NCI-H2196 treated with DMSO at 0.1 percent for 48 hours (cell line): ENCODE measurements at regions not wholly inside any gene's neighbourhood (a gene's known extent, or its start where the extent isn't known, plus 50 kb on each side); places are given as distances from the start of the nearest gene placed in this dataset.
"Not testable (repeated sequence)": the region's sequence is repeated elsewhere in the genome, so short reads cannot be mapped to it uniquely, and the experiment has no call there.

Source experiments
- DNase-seq: peaks from one replicate; lab custom pipeline; 2025; ENCODE audit not compliant: unreplicated experiment; lab: John Stamatoyannopoulos, UW

- no peak for DNase-seq
Observed at GRCh38 chr10:118944959-118945633, 84.4 kb upstream of the NANOS1 start.

DNA sequence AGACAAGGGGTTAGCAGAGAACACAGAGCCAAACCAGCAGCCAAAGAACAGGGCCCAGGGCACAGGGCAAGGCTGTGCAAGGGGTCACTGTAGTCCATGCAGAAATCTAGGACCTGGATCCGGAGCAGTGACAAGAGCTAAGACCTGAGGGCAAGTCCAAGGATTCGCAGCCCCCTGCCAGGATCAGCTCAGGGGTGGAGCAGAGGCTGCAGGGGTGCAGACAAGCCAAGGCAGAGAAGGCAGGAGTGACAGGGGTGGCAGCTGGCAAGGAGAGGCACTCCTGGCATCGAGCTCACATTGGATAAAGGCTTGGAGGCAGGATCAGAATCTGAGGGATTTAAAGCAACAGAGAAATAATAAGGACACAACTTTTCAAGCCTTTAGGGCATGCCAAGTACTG lies 80.7 kb upstream of the NANOS1 start:
- DNase-seq: no peak

DNA sequence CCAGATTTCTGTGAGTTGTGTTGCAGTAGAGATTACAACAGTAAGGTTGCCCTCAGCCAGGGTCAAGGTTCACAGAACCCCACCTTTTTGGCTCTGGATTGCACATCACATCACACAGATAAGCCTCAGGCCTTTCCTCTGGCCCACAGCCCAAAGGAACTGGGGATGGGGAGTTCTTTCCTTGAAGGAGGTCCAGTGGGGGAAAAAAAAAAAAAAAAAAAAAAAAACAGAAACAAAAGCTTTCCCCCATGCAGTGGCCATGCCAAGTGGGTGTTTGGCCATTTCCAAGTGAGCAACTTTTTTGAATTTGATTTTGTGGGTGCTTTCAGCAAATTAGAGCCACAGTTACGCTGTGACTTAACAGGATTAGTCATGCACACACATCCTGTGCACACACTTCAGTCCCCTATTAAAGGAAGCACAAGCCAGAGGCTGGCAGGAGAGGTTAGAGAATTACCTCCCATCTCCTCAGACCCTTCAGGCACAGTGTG lies 79.3 kb upstream of the NANOS1 start:
- no peak for DNase-seq

DNA sequence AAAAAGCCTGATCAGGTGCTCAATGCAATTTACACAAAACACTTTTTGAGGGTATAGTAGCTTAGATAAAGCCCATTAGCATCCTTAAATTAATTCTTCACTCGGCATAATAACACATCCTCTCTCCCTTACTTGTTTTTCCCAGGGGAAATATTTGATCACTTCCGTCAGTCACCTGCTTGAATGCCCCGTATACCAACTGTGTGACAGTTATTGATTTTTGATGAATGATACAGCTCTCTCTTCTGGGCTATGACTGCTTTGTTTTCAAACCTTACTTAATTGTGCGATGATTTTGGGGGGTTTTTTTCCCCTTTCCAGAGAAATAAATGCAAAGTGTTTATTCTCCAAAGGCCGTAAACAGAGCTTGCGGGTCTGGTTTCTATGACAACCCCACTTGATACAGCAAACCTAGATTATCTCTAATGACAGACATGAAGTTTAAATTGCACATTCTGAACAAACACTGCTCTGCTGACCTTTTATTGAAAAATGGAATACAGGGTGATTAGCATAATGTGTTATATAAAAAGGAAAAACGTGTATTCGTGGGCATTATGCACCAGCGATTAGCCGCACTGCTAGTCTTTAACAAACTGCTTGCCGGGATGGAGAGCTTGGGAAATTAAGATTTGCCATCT lies 78.4 kb upstream of the NANOS1 start:
- no peak for DNase-seq

DNA sequence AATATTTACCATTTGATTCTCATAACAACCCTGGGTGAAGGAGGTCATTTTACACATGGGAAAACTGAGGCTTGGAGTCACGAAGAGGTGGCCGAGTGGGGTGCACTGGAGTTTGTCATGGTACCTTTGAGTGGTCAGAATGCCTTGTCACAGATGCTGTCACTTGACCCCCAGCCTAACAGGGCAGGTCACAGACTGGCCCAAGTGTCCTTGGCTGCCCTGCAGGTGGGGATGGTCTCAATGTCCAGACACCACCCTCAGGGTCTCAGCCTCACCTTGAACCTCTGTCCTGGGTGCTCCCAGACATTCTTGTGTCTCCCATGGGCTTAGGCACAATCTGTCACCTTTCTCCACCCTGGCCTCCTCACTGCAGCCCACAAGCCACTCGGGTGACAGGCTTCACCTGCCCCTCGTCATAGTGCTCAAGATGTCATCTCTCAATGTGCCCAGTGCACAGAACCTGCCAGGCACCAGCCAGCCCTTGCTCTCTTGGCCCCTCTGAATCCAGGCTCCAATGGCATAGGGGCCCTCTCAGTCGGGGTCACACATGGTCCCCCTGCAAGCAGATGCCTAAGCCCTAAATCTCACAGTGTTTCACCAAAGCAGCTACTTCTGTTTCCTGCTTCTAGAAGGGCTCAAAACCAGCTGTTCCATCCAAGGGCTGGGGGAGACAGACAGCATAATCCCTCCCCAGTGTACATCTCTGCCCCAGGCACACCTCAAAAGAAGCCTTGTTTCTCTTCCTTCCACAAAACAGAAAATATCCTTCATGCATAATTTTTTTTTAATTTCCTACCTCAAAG lies 76.8 kb upstream of the NANOS1 start:
- DNase-seq: no peak

DNA sequence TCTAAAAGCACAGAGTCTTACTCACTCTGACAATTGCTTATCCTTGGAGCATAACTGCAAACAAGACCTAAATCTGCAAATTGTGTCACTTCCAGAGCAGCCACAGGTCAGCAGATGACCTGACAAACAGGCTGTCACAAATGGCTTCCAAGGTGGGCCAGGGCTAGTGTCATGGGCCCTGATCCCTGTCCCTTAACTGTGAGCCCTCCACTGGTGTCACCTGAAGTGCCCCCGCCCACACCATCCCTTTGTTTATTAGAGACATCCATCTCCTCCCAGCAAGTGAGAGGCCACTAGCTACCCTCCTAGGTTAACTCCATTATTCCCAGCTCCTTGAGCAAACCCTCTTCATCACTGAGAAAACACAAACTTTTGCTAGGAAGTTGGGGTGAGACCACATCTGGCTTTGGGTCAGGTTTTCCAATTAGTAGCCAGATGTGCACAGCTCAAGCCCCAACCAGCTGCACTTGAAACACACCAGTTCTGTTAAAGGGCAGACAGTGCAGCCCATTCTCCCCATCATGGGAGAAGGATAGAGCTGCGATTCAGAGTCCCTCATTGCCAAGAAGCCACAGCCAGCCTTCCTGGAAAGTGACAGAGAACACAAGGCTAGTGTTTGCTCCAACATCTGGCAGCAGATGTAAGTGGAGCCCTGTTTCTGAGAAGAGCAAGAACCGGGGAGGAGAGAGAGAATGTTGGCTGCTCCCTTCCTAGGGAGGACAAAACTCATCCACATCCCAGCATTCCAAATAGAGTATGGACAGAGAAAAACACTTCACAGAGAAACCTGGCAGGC lies 75.7 kb upstream of the NANOS1 start:
- DNase-seq: no peak

DNA sequence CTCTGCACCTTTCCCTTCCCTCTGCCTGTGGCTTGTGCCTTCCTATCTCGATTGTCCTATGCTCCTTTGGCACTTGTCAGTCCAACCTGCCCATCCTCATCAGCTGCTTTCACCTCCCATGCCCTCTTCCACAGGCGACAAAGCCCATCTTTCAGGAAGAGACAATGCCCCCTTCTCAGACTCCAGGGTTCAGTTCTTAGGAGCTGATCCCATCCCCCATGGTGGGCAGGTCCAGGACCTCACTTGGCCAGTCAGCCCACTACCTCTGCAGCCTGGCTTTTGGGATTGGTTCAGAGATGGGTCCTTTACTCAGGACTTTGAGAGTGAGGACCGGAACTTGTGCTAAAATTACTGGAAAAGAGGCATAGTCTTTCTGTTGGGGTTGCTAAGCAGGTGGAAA lies 74.0 kb upstream of the NANOS1 start:
- no peak for DNase-seq

DNA sequence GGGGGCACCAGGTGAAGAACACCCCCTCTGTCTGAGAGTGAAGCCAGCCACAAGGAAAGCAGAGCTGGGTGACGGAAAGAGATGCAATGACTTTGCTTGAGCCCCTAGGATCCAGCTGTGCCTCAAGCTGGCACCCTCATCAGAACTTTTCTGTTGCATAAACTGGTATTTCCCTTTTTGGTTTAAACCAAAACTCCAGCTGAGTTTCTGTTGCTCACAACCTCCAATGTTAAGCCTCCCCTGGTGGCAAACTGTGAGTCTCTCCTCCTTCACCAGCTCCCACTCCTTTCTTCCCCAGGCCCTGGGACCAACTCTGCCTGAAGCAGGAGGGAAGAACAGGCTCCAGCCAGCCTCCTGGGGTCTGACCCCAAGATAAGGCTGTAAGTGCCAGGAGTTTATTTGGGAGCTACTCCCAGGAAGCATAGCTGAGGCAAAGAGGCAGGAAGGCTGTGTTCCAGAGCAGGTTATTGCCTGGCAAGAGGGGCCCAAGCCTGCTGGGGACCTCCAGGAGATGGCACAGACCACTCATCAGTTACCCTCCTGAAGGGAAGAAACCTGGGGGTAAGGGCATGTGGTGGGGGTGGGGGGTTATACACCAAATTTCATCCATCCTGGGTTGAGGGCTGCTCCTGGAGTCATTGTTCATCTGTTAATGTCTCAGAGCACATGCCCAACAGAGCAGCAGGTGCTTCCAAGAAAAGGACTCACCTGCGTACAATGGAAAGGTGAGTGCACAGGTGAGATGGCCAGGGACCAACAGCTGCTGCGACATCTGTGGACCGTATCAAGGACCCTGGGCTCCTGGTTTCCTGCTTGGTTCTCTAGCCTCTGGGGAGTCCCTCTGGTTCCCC lies 73.3 kb upstream of the NANOS1 start:
- DNase-seq: no peak

GRCh38 chr10:118956802-118957442 lies 72.6 kb upstream of the NANOS1 start:
- DNase-seq: no peak

DNA sequence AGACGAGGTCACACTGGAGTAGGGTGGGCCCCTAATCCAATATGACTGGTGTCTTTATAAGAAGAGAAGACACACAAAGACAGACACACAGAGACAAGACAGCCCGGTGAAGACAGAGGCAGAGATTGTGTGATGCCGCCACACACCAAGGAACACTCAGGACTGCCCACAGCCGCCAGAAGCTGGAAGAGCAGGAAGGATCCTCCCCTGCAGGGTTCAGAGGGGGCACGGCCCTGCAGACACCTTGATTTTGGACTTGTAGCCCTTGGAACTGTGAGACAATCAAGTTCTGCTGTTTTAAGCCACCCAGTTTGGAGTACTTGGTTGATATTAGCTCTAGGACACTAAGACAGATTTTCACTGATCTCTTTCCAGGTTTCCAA lies 72.1 kb upstream of the NANOS1 start:
- DNase-seq: no peak

- no peak for DNase-seq
Observed at GRCh38 chr10:118957966-118958365, 71.5 kb upstream of the NANOS1 start.

- no peak for DNase-seq
Observed at GRCh38 chr10:118958559-118958958, 71.0 kb upstream of the NANOS1 start.

GRCh38 chr10:118958984-118959925 lies 70.3 kb upstream of the NANOS1 start:
- DNase-seq: no peak

DNA sequence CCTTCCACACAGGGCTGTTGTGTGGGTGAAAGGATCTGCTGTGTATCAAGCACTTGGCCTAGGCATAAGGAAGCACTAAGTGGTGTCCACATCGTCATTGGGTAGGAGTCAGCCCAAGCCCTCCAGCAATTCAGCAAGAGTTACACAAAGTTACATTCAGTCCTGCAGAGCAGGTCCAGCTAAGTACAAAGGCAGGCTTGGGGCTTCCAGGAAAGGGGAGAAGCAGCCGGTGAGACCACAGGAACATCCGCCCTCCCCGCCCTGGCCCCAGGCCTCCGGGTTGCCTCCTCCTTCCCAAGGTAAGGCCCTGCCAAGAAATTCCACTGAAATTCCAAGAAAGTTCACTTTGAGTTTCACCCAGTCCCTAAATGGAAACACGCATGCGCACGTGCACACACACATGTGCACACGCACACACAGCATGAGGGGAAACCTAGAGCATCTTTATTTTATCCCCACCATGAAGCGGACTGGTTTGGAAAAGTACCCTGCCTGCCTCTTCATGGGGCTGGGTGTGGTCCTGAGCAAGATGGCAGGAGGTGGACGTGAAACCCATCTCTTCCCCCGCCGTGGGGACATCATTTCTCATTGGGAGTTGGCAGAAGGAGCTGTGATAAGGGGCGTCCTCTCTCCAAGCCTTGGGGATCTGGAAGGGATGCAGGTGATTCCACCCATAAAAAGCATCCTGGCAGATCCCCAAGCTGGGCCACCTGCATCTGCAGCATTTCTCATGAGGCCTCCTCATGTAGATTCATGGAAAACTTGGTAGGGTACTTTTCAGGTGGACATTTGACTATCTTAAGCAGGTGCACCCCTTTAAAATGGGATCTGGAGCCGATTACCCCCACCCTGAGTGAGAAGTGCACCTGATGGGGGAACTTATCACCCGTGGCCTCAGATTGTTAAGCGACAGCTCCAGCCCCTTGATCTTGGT lies 69.1 kb upstream of the NANOS1 start:
- no peak for DNase-seq

- DNase-seq: no peak
Observed at GRCh38 chr10:118961436-118961835, 68.1 kb upstream of the NANOS1 start.

- DNase-seq: not testable (repeated sequence)
Observed at GRCh38 chr10:118962331-118962868, 67.1 kb upstream of the NANOS1 start.

- DNase-seq: no peak
Observed at GRCh38 chr10:118963341-118963740, 66.2 kb upstream of the NANOS1 start.
